GM19452 (cell line): ENCODE measurements at regions not wholly inside any gene's neighbourhood (a gene's known extent, or its start where the extent isn't known, plus 50 kb on each side); places are given as distances from the start of the nearest gene placed in this dataset.
"Not testable (repeated sequence)": the region's sequence is repeated elsewhere in the genome, so short reads cannot be mapped to it uniquely, and the experiment has no call there.

Experiments used
- ATAC-seq: cut with Tn5 transposase; IDR thresholded peaks from one replicate; pipeline ENCODE4 v1.9.1; 2021; ENCODE audit not compliant: unreplicated experiment

- ATAC-seq, result no peak
Observed at GRCh38 chr4:138522366-138522765, 280.2 kb upstream of the SLC7A11 start.

GRCh38 chr4:138521809-138522208 lies 279.7 kb upstream of the SLC7A11 start:
- no peak for ATAC-seq

DNA sequence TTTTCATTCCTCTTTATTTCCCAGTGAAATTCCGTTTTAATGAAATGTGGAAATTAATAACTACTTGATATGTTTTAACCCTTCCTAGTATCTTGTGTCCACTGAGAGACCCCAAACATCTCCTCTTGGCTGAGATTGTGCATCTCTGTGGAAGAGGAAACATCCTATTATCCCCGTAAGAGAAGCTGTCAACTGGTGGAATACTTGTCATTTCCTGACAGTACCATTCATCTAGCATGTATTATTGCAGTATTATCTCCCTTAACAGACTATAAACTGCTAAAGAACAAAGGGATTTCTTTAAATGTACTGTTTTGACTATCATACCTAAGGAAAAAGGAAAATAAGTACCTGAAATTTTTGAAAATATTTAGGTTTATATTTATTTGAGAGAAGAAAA lies 277.3 kb upstream of the SLC7A11 start:
- ATAC-seq, result no peak

DNA sequence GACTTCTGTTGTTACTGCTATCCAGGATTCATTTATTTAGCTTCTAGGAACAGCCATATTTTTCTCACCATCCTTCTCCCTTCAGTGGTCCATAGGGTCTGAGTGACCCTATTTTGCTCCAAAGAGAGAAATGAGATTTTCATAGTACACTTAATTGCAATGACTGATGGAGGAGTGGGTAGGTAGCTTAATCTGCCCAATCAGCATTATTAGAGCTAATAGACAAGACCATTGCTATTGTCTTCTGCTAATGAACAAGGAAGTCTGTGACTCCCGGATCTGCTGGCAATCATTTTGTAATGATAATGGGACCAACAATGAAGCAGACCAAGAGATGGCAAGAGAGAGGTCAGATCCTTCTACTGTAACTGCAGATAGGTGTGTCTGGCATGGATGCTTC lies 271.4 kb upstream of the SLC7A11 start:
- ATAC-seq, result no peak

DNA sequence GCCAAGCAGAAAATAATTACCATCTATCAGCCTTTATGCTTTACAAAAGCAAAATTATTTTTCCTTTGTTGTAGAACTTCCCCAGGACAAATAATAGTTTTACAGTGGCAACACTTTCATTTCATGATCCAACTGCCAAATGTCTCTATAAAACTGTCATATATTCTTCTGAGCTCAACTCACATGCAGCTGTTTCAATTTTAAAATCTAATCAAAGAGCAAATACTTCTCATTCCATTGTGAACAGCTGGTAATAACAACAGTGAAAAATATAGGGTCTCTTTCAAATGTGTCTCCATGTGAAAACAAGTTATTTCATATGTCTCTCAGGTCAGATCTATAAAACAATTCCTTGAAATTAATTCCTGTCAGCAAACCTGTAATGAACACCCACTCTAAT lies 270.6 kb upstream of the SLC7A11 start:
- ATAC-seq, result no peak

DNA sequence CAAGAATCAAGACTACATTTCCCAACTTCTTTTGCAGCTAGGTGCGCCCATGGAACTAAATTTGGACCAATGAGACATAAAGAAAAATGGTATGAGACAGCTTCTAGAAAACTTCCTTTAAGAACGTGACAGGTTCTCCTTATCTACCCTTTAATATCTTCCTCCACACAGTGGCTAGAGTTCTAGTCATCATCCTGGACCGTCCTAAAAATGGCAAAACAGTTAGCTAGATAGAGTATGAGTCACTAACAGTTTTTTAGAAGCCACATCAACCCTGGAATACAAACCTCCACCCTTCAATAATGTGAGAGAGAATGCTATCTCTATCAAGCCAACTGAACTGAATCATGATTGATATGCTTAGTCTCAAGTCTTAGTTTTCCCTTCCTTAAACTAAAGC lies 267.9 kb upstream of the SLC7A11 start:
- no peak for ATAC-seq

- no peak for ATAC-seq
Observed at GRCh38 chr4:138509346-138509745, 267.2 kb upstream of the SLC7A11 start.

DNA sequence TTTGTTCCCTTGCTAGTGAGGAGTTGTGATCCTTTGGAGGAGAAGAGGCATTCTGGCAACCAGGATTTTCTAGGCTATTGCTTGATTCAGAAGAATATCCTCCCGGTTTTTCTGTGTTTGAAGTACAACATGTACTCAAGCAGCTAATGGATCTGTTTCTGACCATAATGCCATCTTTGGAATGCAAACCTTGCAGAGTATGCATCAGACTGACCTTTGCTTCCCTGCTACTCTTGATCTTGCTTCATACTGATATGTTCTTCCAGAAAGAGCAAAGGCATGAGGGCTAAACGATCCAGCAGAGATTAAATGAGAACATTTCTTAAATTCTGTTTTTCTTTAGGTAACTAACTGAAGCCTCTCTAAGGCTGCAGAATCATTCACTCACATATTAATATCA lies 265.4 kb upstream of the SLC7A11 start:
- no peak for ATAC-seq

GRCh38 chr4:138501614-138502013 lies 259.5 kb upstream of the SLC7A11 start:
- no peak for ATAC-seq

GRCh38 chr4:138500869-138501268 lies 258.7 kb upstream of the SLC7A11 start:
- no peak for ATAC-seq

- ATAC-seq, result no peak
Observed at GRCh38 chr4:138499627-138500026, 257.5 kb upstream of the SLC7A11 start.

DNA sequence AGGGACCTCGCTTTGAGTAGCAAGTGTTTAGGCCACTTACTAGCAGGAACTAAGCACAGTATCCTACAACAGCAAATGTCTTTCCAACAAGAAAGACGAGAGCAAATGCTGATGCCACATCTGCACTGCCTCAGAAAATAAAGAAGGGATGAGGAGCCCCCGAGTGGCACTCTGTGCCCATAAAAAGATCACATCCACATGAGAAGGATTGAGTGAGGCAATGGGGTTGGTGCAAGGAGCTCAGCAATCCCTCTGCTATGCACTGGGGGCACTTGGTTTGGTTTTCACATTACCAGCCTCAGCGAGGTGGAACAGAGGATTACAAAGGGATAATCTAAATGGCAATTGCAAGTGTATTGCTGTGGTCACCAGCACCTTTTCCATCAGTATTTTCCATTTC lies 252.8 kb upstream of the SLC7A11 start:
- ATAC-seq, result no peak

GRCh38 chr4:138494116-138494515 lies 252.0 kb upstream of the SLC7A11 start:
- ATAC-seq, result no peak

- ATAC-seq, result no peak
Observed at GRCh38 chr4:138492176-138492575, 250.0 kb upstream of the SLC7A11 start.

DNA sequence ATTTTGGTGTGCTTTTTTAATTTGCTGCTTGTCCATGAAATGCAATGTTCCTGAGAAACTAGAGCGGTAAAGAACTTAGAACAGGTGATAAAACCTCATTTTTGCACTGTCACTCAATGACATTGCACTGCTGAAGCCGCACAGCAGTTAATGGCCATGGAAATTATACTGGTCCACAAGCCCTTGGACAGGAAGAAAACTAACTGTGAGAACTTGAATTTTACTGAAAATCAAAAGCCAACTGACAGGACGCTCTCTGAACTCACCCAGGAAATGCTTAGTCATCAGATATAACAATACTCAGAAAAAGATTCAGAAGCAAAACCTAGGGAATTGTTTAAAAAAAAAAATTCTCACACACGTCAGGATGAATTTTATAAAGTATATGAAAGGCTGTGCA lies 246.4 kb upstream of the SLC7A11 start:
- ATAC-seq, result no peak

- no peak for ATAC-seq
Observed at GRCh38 chr4:138487670-138488069, 245.5 kb upstream of the SLC7A11 start.

DNA sequence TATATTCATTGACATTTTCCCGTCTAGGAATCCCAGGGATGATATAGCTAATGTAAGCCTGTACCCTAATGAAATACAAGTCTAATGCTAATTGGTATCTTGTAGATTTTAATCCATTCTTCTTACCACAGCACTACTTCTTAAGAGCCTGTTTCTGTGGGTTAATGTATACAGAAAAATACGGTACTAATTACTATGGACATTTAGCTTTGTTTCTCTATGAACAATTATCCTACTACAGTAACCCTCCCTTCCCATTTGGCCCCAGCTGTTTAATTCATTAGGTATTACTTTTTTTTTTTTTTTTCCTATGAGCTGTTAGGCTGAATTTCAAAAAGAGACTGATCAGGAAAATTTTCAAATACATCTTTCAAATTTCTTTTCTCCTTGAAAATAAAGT lies 245.1 kb upstream of the SLC7A11 start:
- no peak for ATAC-seq

- no peak for ATAC-seq
Observed at GRCh38 chr4:138485498-138485897, 243.3 kb upstream of the SLC7A11 start.

- ATAC-seq, result no peak
Observed at GRCh38 chr4:138475116-138475515, 233.0 kb upstream of the SLC7A11 start.

- ATAC-seq, result no peak
Observed at GRCh38 chr4:138473339-138473738, 231.2 kb upstream of the SLC7A11 start.

GRCh38 chr4:138460477-138461414 lies 218.6 kb upstream of the SLC7A11 start:
- no peak for ATAC-seq

- no peak for ATAC-seq
Observed at GRCh38 chr4:138458751-138459150, 216.6 kb upstream of the SLC7A11 start.

DNA sequence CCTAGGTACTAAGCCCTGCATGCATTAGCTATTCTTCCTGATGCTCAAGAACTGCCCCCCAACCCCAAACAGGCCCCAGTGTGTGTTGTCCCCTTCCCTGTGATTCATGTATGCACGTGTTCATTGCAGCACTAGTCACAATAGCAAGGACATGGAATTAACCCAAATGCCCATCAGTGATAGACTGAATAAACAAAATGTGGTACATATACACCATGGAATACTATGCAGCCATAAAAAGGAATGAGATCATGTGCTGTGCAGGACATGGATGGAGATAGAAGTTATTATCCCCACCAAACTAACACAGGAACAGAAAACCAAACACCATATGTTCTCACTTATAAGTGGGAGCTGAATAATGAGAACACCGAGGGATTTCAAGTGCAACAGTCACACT lies 214.2 kb upstream of the SLC7A11 start:
- not testable (repeated sequence) for ATAC-seq
